Ascending aorta (tissue), 2 donors: ENCODE measurements at regions not wholly inside any gene's neighbourhood (a gene's known extent, or its start where the extent isn't known, plus 50 kb on each side); places are given as distances from the start of the nearest gene placed in this dataset.

Source experiments
- DNase-seq, 2 donors: peaks; one replicate each; pipeline ENCODE4 v3.0.0-alpha.2; 2019; ENCODE audit warnings: low spot score in 2 of 2
- H3K27ac ChIP-seq, 2 donors: fragments of 200-600 bp; sonication (generic); one replicate each; pipeline ENCODE4 v1.5.1; 2016 to 2017; ENCODE audit warnings: mild to moderate bottlenecking in 1 of 2
- H3K27me3 ChIP-seq: fragments of 200-600 bp; sonication (generic); one replicate; pipeline ENCODE4 v1.5.1; 2017
- H3K36me3 ChIP-seq, 2 donors: fragments of 200-600 bp; sonication (generic); one replicate each; pipeline ENCODE4 v1.5.1; 2016
- H3K4me1 ChIP-seq, 2 donors: fragments of 200-600 bp; sonication (generic); one replicate each; pipeline ENCODE4 v1.5.1; 2016 to 2017; ENCODE audit warnings: mild to moderate bottlenecking in 1 of 2
- H3K4me3 ChIP-seq, 2 donors: fragments of 200-600 bp; sonication (generic); one replicate each; pipeline ENCODE4 v1.5.1; 2016 to 2017; ENCODE audit warnings: mild to moderate bottlenecking in 1 of 2
- H3K9me3 ChIP-seq, 2 donors: fragments of 200-600 bp; sonication (generic); one replicate each; pipeline ENCODE4 v1.5.1; 2016
- CTCF ChIP-seq, 3 experiments: fragments of 200-600 bp in 2 of 3; fragments of 450-650 bp in 1 of 3; sonication (generic) in 2 of 3; IDR thresholded peaks; one replicate each; pipeline ENCODE4 v1.5.1; 2016 to 2019; ENCODE audit warnings: antibody characterized with exemption in 3 of 3, mild to moderate bottlenecking in 1 of 3, moderate library complexity in 1 of 3
- intact Hi-C: fragments of 100-400 bp; cut with DNase I; formaldehyde crosslinking; loops from one replicate; pipeline ENCODE4 v1.15.1; 2023

- H3K27me3 ChIP-seq, result no peaks in the 10 kb centered on the region
- H3K9me3 ChIP-seq, result no peaks in the 10 kb centered on the region
- H3K4me1 ChIP-seq, result peaks cover 0 to 4% of the 10 kb centered on the region in 2 donors
- no peak overlapping the region for H3K4me3 ChIP-seq
- no peak for TF ChIP-seq CTCF (IDR thresholded peaks at IDR 0.05)
- H3K27ac ChIP-seq, result no peak overlapping the region
- no peaks in the 10 kb centered on the region for H3K36me3 ChIP-seq
- no peak for DNase-seq
- intact Hi-C loops, result no loop called here
These were observed 72.0 kb upstream of the JAG1 start for GRCh38 chr20:10745790-10746189.

GRCh38 chr20:10747019-10747418, 73.2 kb upstream of the JAG1 start:
- intact Hi-C loops, result no loop called here
- DNase-seq, result no peak
- H3K9me3 ChIP-seq, result no peaks in the 10 kb centered on the region
- no peaks in the 10 kb centered on the region for H3K27me3 ChIP-seq
- no peak overlapping the region for H3K27ac ChIP-seq
- no peak for TF ChIP-seq CTCF (IDR thresholded peaks at IDR 0.05)
- no peaks in the 10 kb centered on the region for H3K36me3 ChIP-seq
- peak overlapping the region in 1 of 2 donors; percentile 1 for H3K4me3 ChIP-seq
- peaks cover 0 to 3% of the 10 kb centered on the region in 2 donors for H3K4me1 ChIP-seq

- no peaks in the 10 kb centered on the region for H3K9me3 ChIP-seq
- intact Hi-C loops, result no loop called here
- peaks cover 0 to 3% of the 10 kb centered on the region in 2 donors for H3K4me1 ChIP-seq
- H3K36me3 ChIP-seq, result no peaks in the 10 kb centered on the region
- no peak for TF ChIP-seq CTCF (IDR thresholded peaks at IDR 0.05)
- no peak overlapping the region for H3K4me3 ChIP-seq
- no peak overlapping the region for H3K27ac ChIP-seq
- DNase-seq, result no peak
- no peaks in the 10 kb centered on the region for H3K27me3 ChIP-seq
These were observed 75.3 kb upstream of the JAG1 start for GRCh38 chr20:10749084-10749483.

GRCh38 chr20:10752206-10752605, 78.4 kb upstream of the JAG1 start:
- no peak for TF ChIP-seq CTCF (IDR thresholded peaks at IDR 0.05)
- H3K27ac ChIP-seq, result peak overlapping the region; percentile 27 to 67
- no peaks in the 10 kb centered on the region for H3K9me3 ChIP-seq
- intact Hi-C loops, result loop anchor here (10.0 kb wide), 1 partner anchor 523 kb away; no protein-coding TSS in a partner anchor
- H3K36me3 ChIP-seq, result no peaks in the 10 kb centered on the region
- no peak for DNase-seq
- no peaks in the 10 kb centered on the region for H3K27me3 ChIP-seq
- no peak overlapping the region for H3K4me3 ChIP-seq
- H3K4me1 ChIP-seq, result peaks cover 6 to 14% of the 10 kb centered on the region in 2 donors

GRCh38 chr20:10754824-10755223, 81.0 kb upstream of the JAG1 start:
- Histone ChIP-seq H3K27me3 (no peaks in the 10 kb centered on the region), H3K9me3 (no peaks in the 10 kb centered on the region), H3K4me1 (peaks cover 6 to 14% of the 10 kb centered on the region in 2 donors), H3K36me3 (no peaks in the 10 kb centered on the region), H3K4me3 (no peak overlapping the region), H3K27ac (peak overlapping the region in 1 of 2 donors; percentile 9)
- intact Hi-C loops, result loop anchor here (10.0 kb wide), 1 partner anchor 520 kb away; no protein-coding TSS in a partner anchor
- no peak for DNase-seq
- TF ChIP-seq CTCF (IDR thresholded peaks at IDR 0.05), result no peak

- Histone ChIP-seq H3K4me1 (peaks cover 6 to 32% of the 10 kb centered on the region in 2 donors), H3K27me3 (no peaks in the 10 kb centered on the region), H3K36me3 (no peaks in the 10 kb centered on the region), H3K4me3 (no peak overlapping the region), H3K27ac (no peak overlapping the region), H3K9me3 (no peaks in the 10 kb centered on the region)
- DNase-seq, result no peak
- TF ChIP-seq CTCF (IDR thresholded peaks at IDR 0.05), result no peak
- intact Hi-C loops, result loop anchor here (10.0 kb wide), 1 partner anchor 516 kb away; no protein-coding TSS in a partner anchor
These were observed 84.6 kb upstream of the JAG1 start for GRCh38 chr20:10758446-10758845.
